ENCODE measurements at regions not wholly inside any gene's neighbourhood (a gene's known extent, or its start where the extent isn't known, plus 50 kb on each side); places are given as distances from the start of the nearest gene placed in this dataset.
"Not testable (repeated sequence)": the region's sequence is repeated elsewhere in the genome, so short reads cannot be mapped to it uniquely, and the experiment has no call there.

- DNase-seq (ENCODE audit: low spot score), result no peak
Measured at GRCh38 chr20:54928564-54928963, 453.2 kb downstream of the DOK5 start.

- no peak for DNase-seq (ENCODE audit: low spot score)
Measured at GRCh38 chr20:54922636-54923035, 447.2 kb downstream of the DOK5 start.

- DNase-seq (ENCODE audit: low spot score), result no peak
Measured at GRCh38 chr20:54922096-54922495, 446.7 kb downstream of the DOK5 start.

- DNase-seq (ENCODE audit: low spot score), result no peak
Measured at GRCh38 chr20:54920491-54920890, 445.1 kb downstream of the DOK5 start.

GRCh38 chr20:54918993-54919392 is 443.6 kb downstream of the DOK5 start:
- not testable (repeated sequence) for DNase-seq (ENCODE audit: low spot score)

- DNase-seq (ENCODE audit: low spot score), result no peak
Measured at GRCh38 chr20:54914995-54915394, 439.6 kb downstream of the DOK5 start.

GRCh38 chr20:54909702-54910101 is 434.3 kb downstream of the DOK5 start:
- DNase-seq (ENCODE audit: low spot score), result no peak

GRCh38 chr20:54906134-54906533 is 430.7 kb downstream of the DOK5 start:
- DNase-seq (ENCODE audit: low spot score), result not testable (repeated sequence)

- DNase-seq (ENCODE audit: low spot score), result no peak
Measured at GRCh38 chr20:54897787-54898186, 422.4 kb downstream of the DOK5 start.

GRCh38 chr20:54891907-54892306 is 416.5 kb downstream of the DOK5 start:
- DNase-seq (ENCODE audit: low spot score), result no peak

- DNase-seq (ENCODE audit: low spot score), result no peak
Measured at GRCh38 chr20:54879393-54879792, 404.0 kb downstream of the DOK5 start.

- no peak for DNase-seq (ENCODE audit: low spot score)
Measured at GRCh38 chr20:54875307-54875706, 399.9 kb downstream of the DOK5 start.

GRCh38 chr20:54874718-54875117 is 399.3 kb downstream of the DOK5 start:
- DNase-seq (ENCODE audit: low spot score), result no peak

- no peak for DNase-seq (ENCODE audit: low spot score)
Measured at GRCh38 chr20:54872440-54872839, 397.0 kb downstream of the DOK5 start.

GRCh38 chr20:54869765-54870164 is 394.4 kb downstream of the DOK5 start:
- no peak for DNase-seq (ENCODE audit: low spot score)

GRCh38 chr20:54865273-54865672 is 389.9 kb downstream of the DOK5 start:
- no peak for DNase-seq (ENCODE audit: low spot score)

- DNase-seq (ENCODE audit: low spot score), result no peak
Measured at GRCh38 chr20:54860716-54861115, 385.3 kb downstream of the DOK5 start.

- DNase-seq (ENCODE audit: low spot score), result no peak
Measured at GRCh38 chr20:54856202-54856601, 380.8 kb downstream of the DOK5 start.

- DNase-seq (ENCODE audit: low spot score), result no peak
Measured at GRCh38 chr20:54849741-54850140, 374.3 kb downstream of the DOK5 start.

GRCh38 chr20:54848984-54849538 is 373.7 kb downstream of the DOK5 start:
- no peak for DNase-seq (ENCODE audit: low spot score)

GRCh38 chr20:54848262-54848661 is 372.9 kb downstream of the DOK5 start:
- no peak for DNase-seq (ENCODE audit: low spot score)

- DNase-seq (ENCODE audit: low spot score), result no peak
Measured at GRCh38 chr20:54846948-54847347, 371.6 kb downstream of the DOK5 start.

- DNase-seq (ENCODE audit: low spot score), result no peak
Measured at GRCh38 chr20:54844346-54844745, 369.0 kb downstream of the DOK5 start.

GRCh38 chr20:54843865-54844264 is 368.5 kb downstream of the DOK5 start:
- no peak for DNase-seq (ENCODE audit: low spot score)

- no peak for DNase-seq (ENCODE audit: low spot score)
Measured at GRCh38 chr20:54843431-54843830, 368.0 kb downstream of the DOK5 start.
